Right cardiac atrium (tissue), 5 donors: ENCODE measurements at regions not wholly inside any gene's neighbourhood (a gene's known extent, or its start where the extent isn't known, plus 50 kb on each side); places are given as distances from the start of the nearest gene placed in this dataset.
"Not testable (repeated sequence)": the region's sequence is repeated elsewhere in the genome, so short reads cannot be mapped to it uniquely, and the experiment has no call there.

Experiments
- ATAC-seq, 2 donors: fragments of 200-7000 bp; cut with Tn5 transposase; one replicate each; pipeline versions ENCODE4 v1.8.0 to v1.9.1; 2020; ENCODE audit warnings: moderate library complexity in 2 of 2, mild to moderate bottlenecking in 1 of 2
- DNase-seq, 3 donors: peaks; one replicate each; pipeline ENCODE4 v3.0.0-alpha.2; 2020
- H3K27ac ChIP-seq: one replicate; pipeline ENCODE4 v1.5.1; 2013; ENCODE audit warnings: mild to moderate bottlenecking, low read length, control low read depth, moderate library complexity
- H3K27me3 ChIP-seq: one replicate; pipeline ENCODE4 v1.6.1; 2013; ENCODE audit not compliant: control insufficient read depth, insufficient read depth
- H3K4me1 ChIP-seq: one replicate; pipeline ENCODE4 v1.6.1; 2013; ENCODE audit warnings: low read length; ENCODE audit not compliant: control insufficient read depth, insufficient read depth
- H3K4me3 ChIP-seq: one replicate; pipeline ENCODE4 v1.5.1; 2013; ENCODE audit warnings: low read length, control low read depth
- H3K9me3 ChIP-seq: one replicate; pipeline ENCODE4 v1.6.1; 2013; ENCODE audit warnings: low read length; ENCODE audit not compliant: control insufficient read depth
- WGBS: extraction: QIAGEN DNeasy Blood & Tissue Kit; methylation state at CpG from one replicate; pipeline ENCODE4 v1.1.7; 2013; 5-methylcytosine and 5-hydroxymethylcytosine counted together
- intact Hi-C, 4 donors: fragments of 100-400 bp; cut with DNase I; formaldehyde crosslinking; loops; one replicate each; pipeline versions ENCODE4 v1.11.0 to v1.14.0; 2022 to 2023
- donor health status: healthy with polysubstance abuse.
- donor health status: DM: no; HTN: yes; CAD: no.
- donor health status: DM: no; HTN: no; CAD: no.
- donor health status: DM: no; HTN: yes; CAD: no; lungs with severe emphysema.
- donor health status: DM: yes; HTN: yes; CAD: no.

DNA sequence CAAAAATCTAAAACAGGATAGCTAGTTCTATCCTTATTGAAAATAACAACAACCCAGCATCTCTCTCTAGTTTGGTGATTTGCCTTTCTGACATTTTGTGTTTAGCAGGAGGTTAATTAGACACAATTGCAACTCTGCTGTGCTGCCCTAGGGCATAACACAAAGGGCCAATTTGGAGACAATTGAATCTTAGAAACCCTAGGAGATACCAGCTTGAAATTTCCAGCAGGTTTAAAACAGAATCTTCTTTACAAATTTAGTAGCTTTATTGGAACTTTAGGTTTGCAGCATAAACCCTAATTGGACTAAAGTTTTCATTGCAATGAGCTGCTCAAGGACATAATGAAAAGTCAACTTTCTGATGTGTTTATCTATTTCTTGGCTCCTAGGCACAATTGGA lies 166.7 kb upstream of the FER start:
- H3K9me3 ChIP-seq = no peaks in the 10 kb centered on the region
- no peaks in the 10 kb centered on the region for H3K4me1 ChIP-seq
- H3K4me3 ChIP-seq = no peak overlapping the region
- intact Hi-C loops = no loop called here
- no peak for ATAC-seq
- H3K27ac ChIP-seq = no peak overlapping the region
- DNase-seq = no peak
- no peaks in the 10 kb centered on the region for H3K27me3 ChIP-seq

DNA sequence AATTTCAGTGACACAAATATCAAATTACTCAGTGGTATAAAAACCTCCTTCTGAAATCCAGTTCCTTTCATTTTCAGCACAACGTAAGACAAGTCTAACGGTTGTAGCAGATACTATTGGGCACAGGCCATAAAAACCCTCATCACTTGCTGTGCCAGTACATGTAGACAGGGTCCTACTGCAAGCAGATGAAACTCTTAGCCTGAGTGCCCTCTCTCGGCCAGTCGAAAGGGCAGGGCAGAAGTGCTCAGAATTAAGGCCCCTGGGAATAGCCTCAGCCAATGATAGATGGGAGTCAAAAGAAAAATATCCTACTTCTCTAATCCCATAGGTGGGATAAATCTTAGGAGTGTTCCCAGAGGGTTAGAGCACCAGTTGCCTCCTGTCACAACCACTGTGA lies 168.5 kb upstream of the FER start:
- ATAC-seq (no peak), DNase-seq (no peak)
- Histone ChIP-seq H3K9me3 (no peaks in the 10 kb centered on the region), H3K4me3 (no peak overlapping the region), H3K4me1 (no peaks in the 10 kb centered on the region), H3K27ac (no peak overlapping the region), H3K27me3 (no peaks in the 10 kb centered on the region)
- intact Hi-C loops = no loop called here
- 64% methylated on average over 4 of the region's 4 CpGs for WGBS

GRCh38 chr5:108578791-108579190 lies 168.9 kb upstream of the FER start:
- 97% methylated on average over 1 of the region's 1 CpG for WGBS
- intact Hi-C loops = no loop called here
- H3K9me3 ChIP-seq = no peaks in the 10 kb centered on the region
- no peak for DNase-seq
- no peak overlapping the region for H3K27ac ChIP-seq
- no peaks in the 10 kb centered on the region for H3K4me1 ChIP-seq
- H3K4me3 ChIP-seq = no peak overlapping the region
- H3K27me3 ChIP-seq = no peaks in the 10 kb centered on the region
- ATAC-seq = no peak

GRCh38 chr5:108567429-108567828 lies 180.3 kb upstream of the FER start:
- no peaks in the 10 kb centered on the region for H3K9me3 ChIP-seq
- 73% methylated on average over 9 of the region's 9 CpGs for WGBS
- H3K4me3 ChIP-seq = no peak overlapping the region
- H3K4me1 ChIP-seq = no peaks in the 10 kb centered on the region
- H3K27me3 ChIP-seq = no peaks in the 10 kb centered on the region
- intact Hi-C loops = no loop called here
- no peak for DNase-seq
- H3K27ac ChIP-seq = no peak overlapping the region
- no peak for ATAC-seq

GRCh38 chr5:108564441-108564840 lies 182.5 kb upstream of the FBXL17 start:
- DNase-seq (no peak), ATAC-seq (no peak)
- Histone ChIP-seq H3K4me3 (no peak overlapping the region), H3K4me1 (no peaks in the 10 kb centered on the region), H3K27ac (no peak overlapping the region), H3K27me3 (no peaks in the 10 kb centered on the region), H3K9me3 (no peaks in the 10 kb centered on the region)
- intact Hi-C loops = no loop called here

DNA sequence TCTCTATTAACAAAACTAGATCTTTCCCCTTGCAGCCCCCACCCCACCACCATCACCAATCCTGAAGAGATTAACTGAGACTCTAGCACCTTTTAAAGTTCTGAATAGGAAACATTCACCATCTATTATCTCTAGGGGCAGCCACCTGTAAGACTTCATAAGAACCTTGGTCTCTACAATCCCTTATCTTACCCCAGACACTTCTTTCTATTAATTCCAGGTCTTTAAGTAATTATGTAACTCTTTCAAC lies 180.2 kb upstream of the FBXL17 start:
- ATAC-seq (no peak), DNase-seq (no peak)
- no peaks in the 10 kb centered on the region for H3K4me1 ChIP-seq
- no peaks in the 10 kb centered on the region for H3K27me3 ChIP-seq
- intact Hi-C loops = no loop called here
- H3K27ac ChIP-seq = no peak overlapping the region
- H3K9me3 ChIP-seq = no peaks in the 10 kb centered on the region
- no peak overlapping the region for H3K4me3 ChIP-seq

DNA sequence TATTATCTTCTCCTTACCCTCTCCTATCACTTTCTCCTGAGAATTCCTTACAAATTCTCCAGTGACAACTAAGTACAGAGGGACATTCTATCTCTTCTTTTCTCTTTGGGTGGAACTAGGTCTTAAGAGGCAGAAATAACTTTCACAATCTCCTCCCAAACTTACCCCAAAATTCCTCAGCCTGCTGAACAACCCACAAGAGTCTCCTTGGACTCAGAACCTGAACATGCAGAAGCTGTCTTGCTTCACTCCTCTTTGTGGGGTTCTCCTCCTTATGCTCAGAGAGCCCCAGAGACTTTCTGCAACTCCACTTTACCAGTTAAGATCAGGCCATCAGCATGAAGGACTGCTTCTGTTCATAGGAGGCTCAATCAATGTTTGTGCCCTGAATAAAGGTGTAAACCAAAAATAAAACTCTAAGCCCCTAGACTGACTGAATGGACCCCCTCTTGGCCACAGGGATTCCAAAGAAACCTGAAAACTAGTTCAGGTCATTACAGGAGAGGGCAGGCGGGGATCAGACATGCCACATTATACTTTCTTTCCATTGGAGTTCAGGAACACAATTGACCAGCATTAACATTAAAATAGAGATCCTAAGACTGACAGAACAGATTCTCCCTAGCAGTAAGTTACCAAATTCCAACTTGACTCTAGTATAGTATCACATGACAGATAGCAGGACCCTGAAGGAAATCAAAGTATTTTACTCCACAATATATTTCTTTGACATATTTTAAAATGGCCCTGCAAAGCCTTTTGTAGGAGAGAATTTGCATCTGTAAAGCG lies 179.7 kb upstream of the FBXL17 start:
- WGBS = 87% methylated on average over 2 of the region's 2 CpGs

DNA sequence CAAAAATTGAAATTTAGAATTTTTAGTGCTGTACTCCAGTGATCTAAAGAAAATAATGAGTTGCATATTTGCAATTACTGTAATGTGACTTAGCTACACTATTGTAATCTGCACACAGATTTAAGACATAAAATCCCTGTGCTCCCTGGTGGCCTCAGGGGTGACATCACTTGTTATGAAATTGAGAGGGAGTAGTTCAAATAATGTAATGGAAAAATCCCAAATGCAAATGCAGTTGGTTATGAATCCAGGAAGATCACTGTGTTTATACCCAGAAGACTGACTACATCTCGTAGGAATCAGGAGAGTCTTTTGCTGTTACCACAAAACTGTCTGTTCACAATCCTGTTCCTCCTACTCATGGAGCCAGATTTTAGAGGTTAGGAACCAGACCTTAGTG lies 178.7 kb upstream of the FBXL17 start:
- Histone ChIP-seq H3K9me3 (no peaks in the 10 kb centered on the region), H3K27ac (no peak overlapping the region), H3K27me3 (no peaks in the 10 kb centered on the region), H3K4me3 (no peak overlapping the region), H3K4me1 (no peaks in the 10 kb centered on the region)
- ATAC-seq (peak; percentile 33 to 40), DNase-seq (peak; percentile 31 to 49 (median 48))
- WGBS = 46% methylated on average over 1 of the region's 1 CpG
- intact Hi-C loops = no loop called here

More for the DNA sequence above, 179.7 kb upstream of the FBXL17 start:
- no peak overlapping the region for H3K4me3 ChIP-seq
- no peak for ATAC-seq
- DNase-seq = no peak
- no peaks in the 10 kb centered on the region for H3K4me1 ChIP-seq
- no peak overlapping the region for H3K27ac ChIP-seq
- intact Hi-C loops = no loop called here
- no peaks in the 10 kb centered on the region for H3K9me3 ChIP-seq
- H3K27me3 ChIP-seq = no peaks in the 10 kb centered on the region

- Histone ChIP-seq H3K4me1 (no peaks in the 10 kb centered on the region), H3K4me3 (no peak overlapping the region), H3K27me3 (peaks cover under 1% of the 10 kb centered on the region), H3K9me3 (no peaks in the 10 kb centered on the region), H3K27ac (no peak overlapping the region)
- intact Hi-C loops = no loop called here
- 63% methylated on average over 2 of the region's 2 CpGs for WGBS
- DNase-seq (no peak), ATAC-seq (no peak)
Measured at GRCh38 chr5:108560166-108560565, 178.3 kb upstream of the FBXL17 start.

DNA sequence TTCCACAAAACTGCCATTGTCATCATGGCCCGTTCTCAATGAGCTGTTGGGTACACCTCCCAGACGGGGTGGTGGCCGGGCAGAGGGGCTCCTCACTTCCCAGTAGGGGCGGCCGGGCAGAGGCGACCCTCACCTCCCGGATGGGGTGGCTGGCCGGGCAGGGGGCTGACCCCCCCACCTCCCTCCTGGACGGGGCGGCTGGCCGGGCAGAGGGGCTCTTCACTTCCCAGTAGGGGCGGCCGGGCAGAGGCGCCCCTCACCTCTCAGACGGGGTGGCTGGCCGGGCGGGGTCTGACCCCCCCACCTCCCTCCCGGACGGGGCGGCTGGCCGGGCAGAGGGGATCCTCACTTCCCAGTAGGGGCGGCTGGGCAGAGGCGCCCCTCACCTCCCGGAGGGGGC lies 176.9 kb upstream of the FBXL17 start:
- H3K9me3 ChIP-seq, intact Hi-C loops: not testable (repeated sequence)
- over 99% methylated on average over 10 of the region's 24 CpGs for WGBS

DNA sequence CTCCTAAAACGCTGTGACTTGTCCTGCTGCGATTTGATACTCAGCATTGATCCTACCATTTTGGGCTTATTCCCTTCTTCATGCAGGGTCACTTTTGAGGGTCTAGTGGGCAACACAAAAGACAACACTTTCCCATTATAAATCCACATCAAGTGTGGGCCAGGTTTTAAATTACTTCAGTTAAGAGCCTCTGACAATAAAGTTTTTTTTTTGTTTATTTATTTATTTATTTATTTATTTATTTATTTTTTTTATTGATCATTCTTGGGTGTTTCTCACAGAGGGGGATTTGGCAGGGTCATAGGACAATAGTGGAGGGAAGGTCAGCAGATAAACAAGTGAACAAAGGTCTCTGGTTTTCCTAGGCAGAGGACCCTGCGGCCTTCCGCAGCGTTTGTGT lies 176.2 kb upstream of the FBXL17 start:
- H3K27ac ChIP-seq, ATAC-seq, H3K9me3 ChIP-seq, DNase-seq, intact Hi-C loops, H3K27me3 ChIP-seq, H3K4me3 ChIP-seq, H3K4me1 ChIP-seq: not testable (repeated sequence)
- WGBS = 92% methylated on average over 2 of the region's 5 CpGs

More for the DNA sequence above, 176.9 kb upstream of the FBXL17 start:
- not testable (repeated sequence) for H3K4me3 ChIP-seq, ATAC-seq, H3K4me1 ChIP-seq, DNase-seq, H3K27ac ChIP-seq, H3K27me3 ChIP-seq

GRCh38 chr5:108557686-108558085 lies 175.8 kb upstream of the FBXL17 start:
- peaks cover 2% of the 10 kb centered on the region for H3K27me3 ChIP-seq
- ATAC-seq (no peak), DNase-seq (no peak)
- intact Hi-C loops = no loop called here
- WGBS = 85% methylated on average over 2 of the region's 2 CpGs
- no peaks in the 10 kb centered on the region for H3K4me1 ChIP-seq
- no peaks in the 10 kb centered on the region for H3K9me3 ChIP-seq
- H3K4me3 ChIP-seq = no peak overlapping the region
- no peak overlapping the region for H3K27ac ChIP-seq
